Neutrophil (primary cell): ENCODE measurements at regions not wholly inside any gene's neighbourhood (a gene's known extent, or its start where the extent isn't known, plus 50 kb on each side); places are given as distances from the start of the nearest gene placed in this dataset.
A peak's percentile ranks its signal among the peaks of the same experiment; 100 is the strongest.

Experiments
- H3K27ac ChIP-seq: fragments of 200-600 bp; sonication (generic); 2 replicates; pipeline ENCODE4 v1.5.1; 2016; ENCODE audit warnings: mild to moderate bottlenecking, moderate library complexity
- H3K27me3 ChIP-seq: fragments of 200-600 bp; sonication (generic); 2 replicates; pipeline ENCODE4 v1.6.0; 2016; ENCODE audit warnings: mild to moderate bottlenecking
- H3K36me3 ChIP-seq: fragments of 200-600 bp; sonication (generic); 2 replicates; pipeline ENCODE4 v1.5.1; 2017
- H3K4me1 ChIP-seq, 2 experiments: fragments of 200-600 bp in 1 of 2; sonication (generic) in 1 of 2; 1 replicate in 1 of 2; 2 replicates in 1 of 2; pipeline versions ENCODE4 v1.5.1 to v1.6.1; 2013 to 2016; ENCODE audit warnings: low read depth in 1 of 2, low read length in 1 of 2, mild to moderate bottlenecking in 1 of 2, moderate library complexity in 1 of 2; ENCODE audit not compliant: control insufficient read depth in 1 of 2, insufficient read depth in 1 of 2
- H3K4me3 ChIP-seq, 2 experiments: fragments of 200-600 bp in 1 of 2; sonication (generic) in 1 of 2; 1 replicate in 1 of 2; 2 replicates in 1 of 2; pipeline ENCODE4 v1.5.1; 2013 to 2016; ENCODE audit warnings: low read depth in 1 of 2, low read length in 1 of 2, mild to moderate bottlenecking in 1 of 2, moderate library complexity in 1 of 2
- H3K9me3 ChIP-seq: fragments of 200-600 bp; sonication (generic); 2 replicates; pipeline ENCODE4 v1.5.1; 2016
- CTCF ChIP-seq: fragments of 200-600 bp; sonication (generic); IDR thresholded peaks from 2 replicates; pipeline ENCODE4 v1.5.1; 2016; ENCODE audit warnings: antibody characterized with exemption

- Histone ChIP-seq H3K4me1 (peaks cover 0 to 4% of the 10 kb centered on the region in 2 experiments), H3K27me3 (peaks cover 45% of the 10 kb centered on the region), H3K4me3 (no peak overlapping the region), H3K9me3 (no peaks in the 10 kb centered on the region), H3K36me3 (no peaks in the 10 kb centered on the region), H3K27ac (no peak overlapping the region)
- TF ChIP-seq CTCF, result no peak
Measured at GRCh38 chr20:63105211-63106107, 98.7 kb upstream of the BHLHE23 start.

- no peaks in the 10 kb centered on the region for H3K9me3 ChIP-seq
Measured at GRCh38 chr20:63104312-63105181, 97.8 kb upstream of the BHLHE23 start.

GRCh38 chr20:63103402-63104311 is 96.9 kb upstream of the BHLHE23 start:
- TF ChIP-seq CTCF, result no peak
- H3K36me3 ChIP-seq, result no peaks in the 10 kb centered on the region
- H3K9me3 ChIP-seq, result no peaks in the 10 kb centered on the region
- H3K27ac ChIP-seq, result no peak overlapping the region
- H3K27me3 ChIP-seq, result peaks cover 62% of the 10 kb centered on the region
- peaks cover 0 to 4% of the 10 kb centered on the region in 2 experiments for H3K4me1 ChIP-seq
- no peak overlapping the region for H3K4me3 ChIP-seq

More at GRCh38 chr20:63104312-63105181, 97.8 kb upstream of the BHLHE23 start:
- peaks cover 0 to 4% of the 10 kb centered on the region in 2 experiments for H3K4me1 ChIP-seq
- no peak overlapping the region for H3K4me3 ChIP-seq
- peaks cover 54% of the 10 kb centered on the region for H3K27me3 ChIP-seq
- H3K27ac ChIP-seq, result no peak overlapping the region
- no peak for TF ChIP-seq CTCF
- no peaks in the 10 kb centered on the region for H3K36me3 ChIP-seq

- no peak for TF ChIP-seq CTCF
- H3K9me3 ChIP-seq, result no peaks in the 10 kb centered on the region
- peak overlapping the region in 1 of 2 experiments; percentile 34 for H3K4me3 ChIP-seq
- no peak overlapping the region for H3K27ac ChIP-seq
- no peaks in the 10 kb centered on the region for H3K36me3 ChIP-seq
- H3K27me3 ChIP-seq, result peaks cover 62% of the 10 kb centered on the region
- H3K4me1 ChIP-seq, result peaks cover 0 to 4% of the 10 kb centered on the region in 2 experiments
Measured at GRCh38 chr20:63102721-63103375, 96.1 kb upstream of the BHLHE23 start.
